H9 (cell line): ENCODE measurements at regions not wholly inside any gene's neighbourhood (a gene's known extent, or its start where the extent isn't known, plus 50 kb on each side); places are given as distances from the start of the nearest gene placed in this dataset.

ENCODE experiments used
- DNase-seq: peaks from one replicate; pipeline ENCODE4 v3.0.0-alpha.2; 2017
- H2AFZ ChIP-seq: one replicate; pipeline ENCODE4 v1.6.1; 2013; ENCODE audit warnings: mild to moderate bottlenecking, low read length, control low read depth, moderate library complexity
- H2AK5ac ChIP-seq: 2 replicates; pipeline ENCODE4 v1.6.1; 2013; ENCODE audit warnings: low read length, control low read depth, mixed read lengths; ENCODE audit not compliant: insufficient read length
- H2BK120ac ChIP-seq: one replicate; pipeline ENCODE4 v1.6.1; 2013; ENCODE audit warnings: low read depth, mild to moderate bottlenecking, low read length, control low read depth, inconsistent platforms; ENCODE audit not compliant: poor library complexity, severe bottlenecking
- H2BK12ac ChIP-seq: 2 replicates; pipeline ENCODE4 v1.6.1; 2013; ENCODE audit warnings: low read length, control low read depth, mixed read lengths, low read depth; ENCODE audit not compliant: insufficient read length
- H2BK15ac ChIP-seq: 2 replicates; pipeline ENCODE4 v1.6.1; 2013; ENCODE audit warnings: low read depth, low read length, control low read depth
- H2BK20ac ChIP-seq: one replicate; pipeline ENCODE4 v1.6.1; 2013; ENCODE audit warnings: low read depth, mild to moderate bottlenecking, low read length, control low read depth, inconsistent platforms; ENCODE audit not compliant: poor library complexity, severe bottlenecking
- H2BK5ac ChIP-seq: 2 replicates; pipeline ENCODE4 v1.6.1; 2013; ENCODE audit warnings: low read length, control low read depth, mixed read lengths; ENCODE audit not compliant: insufficient read length
- H3K14ac ChIP-seq: 2 replicates; pipeline ENCODE4 v1.6.1; 2013; ENCODE audit warnings: low read length, control low read depth; ENCODE audit not compliant: insufficient read depth
- H3K18ac ChIP-seq: 2 replicates; pipeline ENCODE4 v1.6.1; 2013; ENCODE audit warnings: low read depth, mild to moderate bottlenecking, mixed read lengths, low read length, control low read depth; ENCODE audit not compliant: insufficient read length
- H3K23ac ChIP-seq: 2 replicates; pipeline ENCODE4 v1.6.1; 2013; ENCODE audit warnings: low read length, control low read depth, mixed read lengths, low read depth; ENCODE audit not compliant: insufficient read length
- H3K23me2 ChIP-seq: 2 replicates; pipeline ENCODE4 v1.6.1; 2013; ENCODE audit warnings: low read depth, mild to moderate bottlenecking, mixed read lengths, low read length, control low read depth; ENCODE audit not compliant: insufficient read length, poor library complexity, severe bottlenecking
- H3K27ac ChIP-seq: 2 replicates; pipeline ENCODE4 v1.5.1; 2013; ENCODE audit warnings: low read length, control low read depth, mixed read lengths, low read depth; ENCODE audit not compliant: insufficient read length
- H3K27me3 ChIP-seq: 2 replicates; pipeline ENCODE4 v1.6.1; 2013; ENCODE audit warnings: low read length, control low read depth, inconsistent platforms; ENCODE audit not compliant: insufficient read depth
- H3K4ac ChIP-seq: 2 replicates; pipeline ENCODE4 v1.6.1; 2013; ENCODE audit warnings: low read depth, mild to moderate bottlenecking, control low read depth, inconsistent platforms, low read length, moderate library complexity
- H3K4me1 ChIP-seq: 2 replicates; pipeline ENCODE4 v1.6.1; 2013; ENCODE audit warnings: low read length, control low read depth, inconsistent platforms; ENCODE audit not compliant: insufficient read depth
- H3K4me2 ChIP-seq: 2 replicates; pipeline ENCODE4 v1.6.1; 2013; ENCODE audit warnings: low read length, control low read depth, mixed read lengths; ENCODE audit not compliant: insufficient read length, insufficient read depth
- H3K56ac ChIP-seq: 2 replicates; pipeline ENCODE4 v1.6.1; 2013; ENCODE audit warnings: low read depth, mild to moderate bottlenecking, mixed read lengths, low read length, control low read depth; ENCODE audit not compliant: insufficient read length
- H3K79me1 ChIP-seq: 2 replicates; pipeline ENCODE4 v1.6.1; 2013; ENCODE audit warnings: low read depth, mild to moderate bottlenecking, moderate library complexity, low read length, control low read depth, inconsistent platforms; ENCODE audit not compliant: insufficient read depth, poor library complexity, severe bottlenecking
- H3K79me2 ChIP-seq: 2 replicates; pipeline ENCODE4 v1.6.1; 2013; ENCODE audit warnings: low read length, control low read depth, inconsistent platforms; ENCODE audit not compliant: insufficient read depth
- H3K9ac ChIP-seq: 2 replicates; pipeline ENCODE4 v1.6.1; 2013; ENCODE audit warnings: low read length, control low read depth, mixed read lengths; ENCODE audit not compliant: insufficient read length; ENCODE audit errors: extremely low read depth
- H3K9me3 ChIP-seq: one replicate; pipeline ENCODE4 v1.6.1; 2013; ENCODE audit warnings: low read depth, low read length, inconsistent platforms; ENCODE audit not compliant: control insufficient read depth
- H3T11ph ChIP-seq: one replicate; pipeline ENCODE4 v1.6.1; 2013; ENCODE audit warnings: mild to moderate bottlenecking, low read length, control low read depth, inconsistent platforms
- H4K20me1 ChIP-seq: one replicate; pipeline ENCODE4 v1.6.1; 2013; ENCODE audit not compliant: control insufficient read depth, insufficient read length, insufficient read depth
- H4K5ac ChIP-seq: 2 replicates; pipeline ENCODE4 v1.6.1; 2013; ENCODE audit warnings: low read depth, mild to moderate bottlenecking, mixed read lengths, low read length, control low read depth; ENCODE audit not compliant: insufficient read length
- H4K8ac ChIP-seq: replicated peaks from 2 replicates; pipeline ENCODE4 v1.6.1; 2013; ENCODE audit warnings: low read length, control low read depth, mixed read lengths, low read depth; ENCODE audit not compliant: insufficient read length
- H4K91ac ChIP-seq: 2 replicates; pipeline ENCODE4 v1.6.1; 2013; ENCODE audit warnings: low read depth, mild to moderate bottlenecking, moderate library complexity, mixed read lengths, low read length, control low read depth; ENCODE audit not compliant: insufficient read length
- H3K27ac Mint-ChIP-seq, 3 experiments: 2 replicates in 2 of 3; 3 replicates in 1 of 3; pipeline ENCODE4 v1.8.0; 2020 to 2021; ENCODE audit warnings: mixed read lengths in 3 of 3, mild to moderate bottlenecking in 1 of 3, moderate library complexity in 1 of 3
- H3K27me3 Mint-ChIP-seq: 2 replicates; pipeline ENCODE4 v1.8.0; 2021; ENCODE audit warnings: low read depth, mild to moderate bottlenecking, moderate library complexity, mixed read lengths
- H3K36me3 Mint-ChIP-seq, 3 experiments: 2 replicates in 2 of 3; 3 replicates in 1 of 3; pipeline ENCODE4 v1.8.0; 2020 to 2021; ENCODE audit warnings: low read depth in 3 of 3, mixed read lengths in 3 of 3; ENCODE audit not compliant: insufficient read depth in 1 of 3
- H3K4me1 Mint-ChIP-seq, 2 experiments: 2 replicates each; pipeline ENCODE4 v1.8.0; 2020; ENCODE audit warnings: mixed read lengths in 2 of 2
- H3K4me3 Mint-ChIP-seq, 2 experiments: 2 replicates in 1 of 2; 3 replicates in 1 of 2; pipeline ENCODE4 v1.8.0; 2020 to 2021; ENCODE audit warnings: mild to moderate bottlenecking in 2 of 2, mixed read lengths in 2 of 2, moderate library complexity in 1 of 2
- H3K9me3 Mint-ChIP-seq, 2 experiments: 2 replicates in 1 of 2; 3 replicates in 1 of 2; pipeline ENCODE4 v1.8.0; 2020; ENCODE audit warnings: mild to moderate bottlenecking in 2 of 2, mixed read lengths in 2 of 2, moderate library complexity in 1 of 2
- WGBS: extraction: QIAGEN DNeasy Blood & Tissue Kit; methylation state at CpG from one replicate; pipeline ENCODE4 v1.1.7; 2013; ENCODE audit warnings: missing lambda C conversion rate, low lambda C conversion rate, mixed read lengths; ENCODE audit not compliant: insufficient read length; ENCODE audit errors: extremely low coverage; 5-methylcytosine and 5-hydroxymethylcytosine counted together
- TF ChIP-seq, protein P1 (sequence below): fragments of 200-600 bp; sonication (generic); conservative IDR thresholded peaks from 3 replicates; pipeline ENCODE4 v1.8.0; 2021; ENCODE audit warnings: antibody characterized with exemption, mild to moderate bottlenecking

DNA sequence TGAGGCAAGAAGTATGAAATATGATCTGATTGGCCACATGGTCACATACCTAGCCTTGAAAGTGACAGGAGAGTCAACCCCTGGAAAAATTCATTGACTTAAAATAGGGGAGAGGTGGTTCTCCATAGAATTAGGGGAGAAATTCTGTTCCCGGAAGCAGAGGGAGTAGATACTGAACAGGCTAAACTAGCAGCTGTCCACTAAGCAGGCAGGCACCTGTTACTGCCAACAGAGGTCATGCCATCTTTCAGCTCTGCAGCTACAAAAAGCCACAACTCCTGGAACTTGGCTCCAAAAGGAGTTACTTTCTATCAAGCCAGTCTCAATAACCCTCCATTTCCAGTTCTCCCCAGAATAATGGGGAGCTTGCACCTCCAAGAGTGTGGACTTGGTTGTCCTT is 352.5 kb downstream of the MAFB start:
- Mint-ChIP-seq H3K4me3 (no peak overlapping the region), H3K27me3 (peaks cover 6% of the 10 kb centered on the region), H3K27ac (no peak overlapping the region), H3K9me3 (peaks cover 0 to 3% of the 10 kb centered on the region in 2 experiments; a peak in 1 of 5 replicates), H3K4me1 (no peaks in the 10 kb centered on the region), H3K36me3 (no peaks in the 10 kb centered on the region)
- TF ChIP-seq, protein P1, sequence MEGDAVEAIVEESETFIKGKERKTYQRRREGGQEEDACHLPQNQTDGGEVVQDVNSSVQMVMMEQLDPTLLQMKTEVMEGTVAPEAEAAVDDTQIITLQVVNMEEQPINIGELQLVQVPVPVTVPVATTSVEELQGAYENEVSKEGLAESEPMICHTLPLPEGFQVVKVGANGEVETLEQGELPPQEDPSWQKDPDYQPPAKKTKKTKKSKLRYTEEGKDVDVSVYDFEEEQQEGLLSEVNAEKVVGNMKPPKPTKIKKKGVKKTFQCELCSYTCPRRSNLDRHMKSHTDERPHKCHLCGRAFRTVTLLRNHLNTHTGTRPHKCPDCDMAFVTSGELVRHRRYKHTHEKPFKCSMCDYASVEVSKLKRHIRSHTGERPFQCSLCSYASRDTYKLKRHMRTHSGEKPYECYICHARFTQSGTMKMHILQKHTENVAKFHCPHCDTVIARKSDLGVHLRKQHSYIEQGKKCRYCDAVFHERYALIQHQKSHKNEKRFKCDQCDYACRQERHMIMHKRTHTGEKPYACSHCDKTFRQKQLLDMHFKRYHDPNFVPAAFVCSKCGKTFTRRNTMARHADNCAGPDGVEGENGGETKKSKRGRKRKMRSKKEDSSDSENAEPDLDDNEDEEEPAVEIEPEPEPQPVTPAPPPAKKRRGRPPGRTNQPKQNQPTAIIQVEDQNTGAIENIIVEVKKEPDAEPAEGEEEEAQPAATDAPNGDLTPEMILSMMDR: no peak
- Histone ChIP-seq H3K4me2 (no peak overlapping the region), H2BK12ac (no peak overlapping the region), H3K9ac (no peak overlapping the region), H3K4me1 (no peaks in the 10 kb centered on the region), H2BK120ac (no peak overlapping the region), H4K8ac (no peak overlapping the region), H3K56ac (no peak overlapping the region), H4K91ac (no peak overlapping the region), H3K27me3 (no peaks in the 10 kb centered on the region), H2BK20ac (no peak overlapping the region), H3K27ac (no peak overlapping the region), H2AFZ (no peak overlapping the region), H3K14ac (no peak overlapping the region), H3K23me2 (no peaks in the 10 kb centered on the region), H4K5ac (no peak overlapping the region), H3K79me2 (no peaks in the 10 kb centered on the region), H3K4ac (no peak overlapping the region), H2AK5ac (no peak overlapping the region), H3K9me3 (no peaks in the 10 kb centered on the region), H3K23ac (no peak overlapping the region), H3T11ph (no peak overlapping the region), H2BK5ac (no peak overlapping the region), H3K79me1 (no peaks in the 10 kb centered on the region), H2BK15ac (no peak overlapping the region), H4K20me1 (no peaks in the 10 kb centered on the region), H3K18ac (no peak overlapping the region)
- WGBS: no CpG with 5 or more reads among the region's 1 CpG
- DNase-seq: no peak
